PC-3 (cell line): ENCODE measurements at regions not wholly inside any gene's neighbourhood (a gene's known extent, or its start where the extent isn't known, plus 50 kb on each side); places are given as distances from the start of the nearest gene placed in this dataset.

Experiments used
- ATAC-seq: fragments of 200-7000 bp; cut with Tn5 transposase; 2 replicates; pipeline ENCODE4 v1.9.1; 2020; ENCODE audit warnings: mild to moderate bottlenecking, moderate library complexity
- BruUV-seq: library from RNA; stranded (reverse); fragments of 400-500 nt; replicated peaks from 2 replicates; lab custom pipeline; 2021; lab: Mats Ljungman, UMichigan
- CTCF ChIA-PET: fragments of 300-600 bp; sonication (Branson Sonifier 250); formaldehyde crosslinking; loops from one replicate; lab custom pipeline; 2022; ENCODE audit warnings: antibody characterized with exemption; lab: Charles Lee
- POLR2A ChIA-PET: fragments of 300-600 bp; sonication (Branson Sonifier 250); formaldehyde crosslinking; loops from one replicate; lab custom pipeline; 2022; ENCODE audit warnings: antibody characterized with exemption; ENCODE audit not compliant: unreplicated experiment; lab: Charles Lee
- DNase-seq: peaks from one replicate; pipeline ENCODE4 v3.0.0-alpha.2; 2015
- H2AFZ ChIP-seq: fragments of 300-600 bp; sonication (generic); 2 replicates; pipeline ENCODE4 v1.6.0; 2016; ENCODE audit warnings: antibody characterized with exemption, low read length
- H3F3A ChIP-seq: fragments of 300-600 bp; sonication (generic); one replicate; pipeline ENCODE4 v1.6.0; 2017; ENCODE audit warnings: antibody characterized with exemption, low read length, control low read depth, mild to moderate bottlenecking; ENCODE audit not compliant: unreplicated experiment
- H3K27ac ChIP-seq: fragments of 300-600 bp; sonication (generic); 2 replicates; pipeline ENCODE4 v1.5.1; 2016; ENCODE audit warnings: mild to moderate bottlenecking, low read length
- H3K27me3 ChIP-seq: fragments of 300-600 bp; sonication (generic); 2 replicates; pipeline ENCODE4 v1.6.1; 2016; ENCODE audit warnings: low read length, mixed read lengths
- H3K36me3 ChIP-seq: fragments of 300-600 bp; sonication (generic); 2 replicates; pipeline ENCODE4 v1.6.1; 2016; ENCODE audit warnings: low read depth, mixed run types, low read length, mixed read lengths
- H3K4me1 ChIP-seq: fragments of 300-600 bp; sonication (generic); 2 replicates; pipeline ENCODE4 v1.5.1; 2016; ENCODE audit warnings: low read length; ENCODE audit not compliant: insufficient read depth
- H3K4me2 ChIP-seq: fragments of 300-600 bp; sonication (generic); 2 replicates; pipeline ENCODE4 v1.6.0; 2016; ENCODE audit warnings: low read length
- H3K4me3 ChIP-seq: fragments of 300-600 bp; sonication (generic); 2 replicates; pipeline ENCODE4 v1.5.1; 2016; ENCODE audit warnings: mild to moderate bottlenecking, low read length, mixed read lengths
- H3K79me2 ChIP-seq: fragments of 300-600 bp; sonication (generic); 2 replicates; pipeline ENCODE4 v1.6.1; 2017; ENCODE audit warnings: low read length, mixed read lengths
- H3K9ac ChIP-seq: fragments of 300-600 bp; sonication (generic); 2 replicates; pipeline ENCODE4 v1.6.0; 2016; ENCODE audit warnings: mild to moderate bottlenecking, low read length
- H3K9me2 ChIP-seq: fragments of 300-600 bp; sonication (generic); replicated peaks from 2 replicates; pipeline ENCODE4 v1.6.1; 2016; ENCODE audit warnings: mixed run types, low read length, mixed read lengths
- H3K9me3 ChIP-seq: fragments of 300-600 bp; sonication (generic); 2 replicates; pipeline ENCODE4 v1.6.1; 2016; ENCODE audit warnings: low read length, mixed read lengths
- H4K20me1 ChIP-seq: fragments of 300-600 bp; sonication (generic); 2 replicates; pipeline ENCODE4 v1.6.1; 2016; ENCODE audit warnings: low read length, mixed read lengths
- EZH2 ChIP-seq: fragments of 300-600 bp; sonication (generic); IDR thresholded peaks from one replicate; pipeline ENCODE4 v1.6.1; 2017; ENCODE audit warnings: antibody characterized with exemption, mild to moderate bottlenecking, low read length; ENCODE audit not compliant: unreplicated experiment
- EZH2phosphoT487 ChIP-seq: fragments of 300-600 bp; sonication (generic); IDR thresholded peaks from 2 replicates; pipeline ENCODE4 v1.6.1; 2018; ENCODE audit warnings: mild to moderate bottlenecking, antibody characterized with exemption, low read length, borderline replicate concordance
- intact Hi-C: fragments of 100-400 bp; cut with micrococcal nuclease; formaldehyde crosslinking; loops from 2 replicates; pipeline ENCODE4 v1.9.0; 2023
- TF ChIP-seq, protein P1 (sequence below): fragments of 300-600 bp; sonication (generic); conservative IDR thresholded peaks from 2 replicates; pipeline ENCODE4 v1.5.1; 2017; ENCODE audit warnings: antibody characterized with exemption, low read depth, mild to moderate bottlenecking, low read length

DNA sequence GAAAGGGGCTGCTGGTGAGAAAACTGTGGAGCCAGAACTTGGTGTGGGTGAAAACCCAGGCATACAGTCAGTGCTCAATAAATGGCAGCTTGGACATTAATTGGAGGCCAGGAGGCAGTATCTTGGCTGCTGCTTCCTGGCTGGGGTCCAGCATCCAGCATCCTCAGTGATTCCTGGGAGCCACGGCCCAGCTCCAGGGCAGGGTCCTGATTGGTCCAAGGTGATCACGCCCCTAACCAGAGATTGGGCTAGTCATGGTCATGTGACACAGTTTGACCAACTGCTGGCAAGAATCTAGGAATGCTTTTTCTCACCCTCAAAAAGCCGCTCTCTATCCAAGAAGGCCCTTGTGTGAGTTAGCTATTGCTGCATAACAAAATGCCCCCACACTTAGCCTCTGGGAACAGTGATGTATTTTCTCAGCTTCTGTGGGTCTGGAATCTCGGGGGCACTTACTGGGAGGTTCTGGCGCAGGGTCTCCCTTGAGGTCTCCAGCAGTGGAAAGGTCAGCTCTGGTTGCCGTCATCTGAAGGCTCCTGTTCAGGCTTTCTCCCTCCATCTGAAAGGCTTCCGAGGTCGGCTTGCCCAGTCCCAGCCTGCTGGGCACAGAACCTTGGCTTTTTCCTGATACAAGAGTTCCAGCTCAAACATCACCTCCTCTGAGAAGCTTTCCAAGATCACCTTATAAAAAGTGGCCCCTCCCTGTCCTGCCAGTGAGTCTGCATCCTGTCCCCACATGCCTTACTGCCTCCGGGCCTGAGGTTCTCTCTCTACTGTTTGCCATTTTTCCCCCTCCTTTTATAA, 119.2 kb upstream of the NCOR2 start:
- H3K9ac ChIP-seq, result no peak overlapping the region
- H3K4me2 ChIP-seq, result peak overlapping the region; percentile 76; the same call in 1 of the 2 replicates
- H2AFZ ChIP-seq, result no peak overlapping the region
- no peaks in the 10 kb centered on the region for H3K9me3 ChIP-seq
- BruUV-seq, result no TSS peak
- H3F3A ChIP-seq, result no peaks in the 10 kb centered on the region
- H3K4me1 ChIP-seq, result peaks cover 48% of the 10 kb centered on the region
- H3K4me3 ChIP-seq, result no peak overlapping the region
- no peaks in the 10 kb centered on the region for H3K9me2 ChIP-seq
- CTCF ChIA-PET, result no interaction called here
- ATAC-seq, result no peak
- POLR2A ChIA-PET, result no interaction called here
- no peaks in the 10 kb centered on the region for H3K27me3 ChIP-seq
- no peaks in the 10 kb centered on the region for H4K20me1 ChIP-seq
- intact Hi-C loops, result no loop called here
- DNase-seq, result peak; percentile 34
- no peaks in the 10 kb centered on the region for H3K79me2 ChIP-seq
- TF ChIP-seq, protein P1, sequence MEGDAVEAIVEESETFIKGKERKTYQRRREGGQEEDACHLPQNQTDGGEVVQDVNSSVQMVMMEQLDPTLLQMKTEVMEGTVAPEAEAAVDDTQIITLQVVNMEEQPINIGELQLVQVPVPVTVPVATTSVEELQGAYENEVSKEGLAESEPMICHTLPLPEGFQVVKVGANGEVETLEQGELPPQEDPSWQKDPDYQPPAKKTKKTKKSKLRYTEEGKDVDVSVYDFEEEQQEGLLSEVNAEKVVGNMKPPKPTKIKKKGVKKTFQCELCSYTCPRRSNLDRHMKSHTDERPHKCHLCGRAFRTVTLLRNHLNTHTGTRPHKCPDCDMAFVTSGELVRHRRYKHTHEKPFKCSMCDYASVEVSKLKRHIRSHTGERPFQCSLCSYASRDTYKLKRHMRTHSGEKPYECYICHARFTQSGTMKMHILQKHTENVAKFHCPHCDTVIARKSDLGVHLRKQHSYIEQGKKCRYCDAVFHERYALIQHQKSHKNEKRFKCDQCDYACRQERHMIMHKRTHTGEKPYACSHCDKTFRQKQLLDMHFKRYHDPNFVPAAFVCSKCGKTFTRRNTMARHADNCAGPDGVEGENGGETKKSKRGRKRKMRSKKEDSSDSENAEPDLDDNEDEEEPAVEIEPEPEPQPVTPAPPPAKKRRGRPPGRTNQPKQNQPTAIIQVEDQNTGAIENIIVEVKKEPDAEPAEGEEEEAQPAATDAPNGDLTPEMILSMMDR, result no peak
- TF ChIP-seq EZH2 (no peak), EZH2phosphoT487 (no peak)
- peak overlapping the region; percentile 94 for H3K27ac ChIP-seq
- H3K36me3 ChIP-seq, result no peaks in the 10 kb centered on the region

DNA sequence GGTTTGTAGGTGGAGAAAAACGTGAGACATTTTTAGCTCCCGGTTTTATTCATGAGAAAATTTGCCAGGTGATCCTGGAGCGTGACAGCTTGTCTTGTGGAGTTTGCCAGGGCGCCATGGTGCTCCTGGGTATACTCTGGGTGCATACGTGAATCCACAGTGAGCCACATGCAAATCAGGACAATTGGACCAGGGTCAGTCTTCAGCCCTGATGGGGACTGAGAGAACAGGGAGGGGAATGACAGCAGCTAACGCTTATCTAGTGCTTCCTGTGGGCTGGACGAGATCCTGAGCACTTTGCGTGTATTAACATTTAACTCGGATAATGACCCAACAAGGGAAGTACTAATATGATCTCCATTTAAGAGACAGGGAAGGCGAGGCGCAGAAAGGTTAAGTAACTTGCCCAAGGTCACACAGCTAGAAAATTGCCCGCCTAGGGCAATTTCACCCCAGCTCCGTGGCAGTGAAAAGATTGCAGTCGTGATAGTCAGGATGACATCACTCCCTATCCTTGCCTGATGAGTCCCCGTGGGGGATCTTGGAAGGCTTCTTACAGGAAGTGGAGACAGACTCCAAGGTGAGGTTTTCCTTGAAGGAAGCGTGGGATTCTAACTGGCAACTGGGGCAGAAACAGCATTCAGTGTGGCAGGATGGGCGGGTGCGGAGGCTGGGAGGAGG, 118.4 kb upstream of the NCOR2 start:
- H3F3A ChIP-seq, result no peaks in the 10 kb centered on the region
- intact Hi-C loops, result loop anchor here (2.0 kb wide), 1 partner anchor 35 kb away; no protein-coding TSS in a partner anchor

More for the DNA sequence above, 118.4 kb upstream of the NCOR2 start:
- Histone ChIP-seq H3K4me3 (no peak overlapping the region), H4K20me1 (no peaks in the 10 kb centered on the region), H3K4me1 (peaks cover 54% of the 10 kb centered on the region), H3K9ac (no peak overlapping the region), H3K27ac (peak overlapping the region; percentile 94), H3K79me2 (no peaks in the 10 kb centered on the region), H3K27me3 (no peaks in the 10 kb centered on the region), H3K4me2 (peak overlapping the region; percentile 76), H3K9me3 (no peaks in the 10 kb centered on the region), H3K36me3 (no peaks in the 10 kb centered on the region), H2AFZ (no peak overlapping the region), H3K9me2 (no peaks in the 10 kb centered on the region)
- ATAC-seq (peak; percentile 3; the same call in 1 of the 2 replicates), DNase-seq (peak; percentile 69)
- BruUV-seq, result no TSS peak
- ChIA-PET CTCF (interaction anchor here (0.6 kb wide), 1 partner anchor 254 kb away, joined by 3 read pairs; no protein-coding TSS in a partner anchor), POLR2A (no interaction called here)
- no peak for TF ChIP-seq EZH2
- TF ChIP-seq EZH2phosphoT487, result no peak
- TF ChIP-seq, protein P1, result no peak
